HG02885 (cell line): ENCODE measurements at regions not wholly inside any gene's neighbourhood (a gene's known extent, or its start where the extent isn't known, plus 50 kb on each side); places are given as distances from the start of the nearest gene placed in this dataset.
"Not testable (repeated sequence)": the region's sequence is repeated elsewhere in the genome, so short reads cannot be mapped to it uniquely, and the experiment has no call there.

Experiments
- ATAC-seq: cut with Tn5 transposase; IDR thresholded peaks from one replicate; pipeline ENCODE4 v1.9.1; 2021; ENCODE audit warnings: mild to moderate bottlenecking; ENCODE audit not compliant: unreplicated experiment, poor library complexity

DNA sequence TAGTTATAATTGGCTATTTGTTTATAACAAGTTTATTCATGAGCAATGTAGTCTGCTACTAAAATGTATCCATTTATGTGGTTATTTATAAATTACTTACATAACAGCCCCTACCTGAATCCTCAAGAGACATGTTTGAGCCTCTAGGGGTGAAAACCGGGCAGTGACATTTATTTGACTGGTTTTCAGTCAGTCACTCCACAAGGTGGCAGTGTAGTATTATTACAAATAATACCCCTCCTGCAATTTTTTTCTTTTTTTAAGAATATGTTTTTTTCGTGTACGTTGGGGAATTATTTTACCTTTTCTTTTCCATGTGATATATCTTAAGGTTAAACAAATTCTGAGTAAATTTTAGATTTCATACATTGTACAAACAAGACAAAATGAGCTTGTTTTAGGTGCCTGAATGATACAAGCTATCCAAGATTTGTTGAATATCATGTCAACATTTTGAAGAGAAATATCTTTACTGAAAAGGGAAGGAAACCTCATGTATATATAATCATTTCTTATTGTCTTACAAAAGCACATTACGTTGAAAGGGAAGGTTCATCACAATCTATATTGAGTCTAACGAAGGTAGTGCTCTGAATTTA lies 598.7 kb upstream of the TECRL start:
- no peak for ATAC-seq

DNA sequence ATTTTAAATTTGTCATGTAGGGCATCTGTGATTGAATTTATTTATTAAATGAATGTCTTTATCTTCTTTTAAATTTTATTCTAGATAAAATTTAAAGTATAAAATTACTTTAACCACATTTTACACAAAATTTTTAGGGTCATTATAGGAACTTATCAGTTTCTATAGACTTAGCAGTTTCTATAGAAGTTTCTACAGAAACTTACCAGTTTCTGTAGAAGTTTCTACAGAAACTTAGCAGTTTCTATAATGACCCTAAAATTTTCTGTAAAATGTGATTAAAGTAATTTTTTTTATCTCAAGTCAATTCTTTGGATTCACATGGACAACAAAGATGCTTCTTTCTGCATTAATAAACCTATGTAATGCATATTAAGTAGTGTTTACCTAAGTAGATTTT lies 565.9 kb upstream of the TECRL start:
- no peak for ATAC-seq

DNA sequence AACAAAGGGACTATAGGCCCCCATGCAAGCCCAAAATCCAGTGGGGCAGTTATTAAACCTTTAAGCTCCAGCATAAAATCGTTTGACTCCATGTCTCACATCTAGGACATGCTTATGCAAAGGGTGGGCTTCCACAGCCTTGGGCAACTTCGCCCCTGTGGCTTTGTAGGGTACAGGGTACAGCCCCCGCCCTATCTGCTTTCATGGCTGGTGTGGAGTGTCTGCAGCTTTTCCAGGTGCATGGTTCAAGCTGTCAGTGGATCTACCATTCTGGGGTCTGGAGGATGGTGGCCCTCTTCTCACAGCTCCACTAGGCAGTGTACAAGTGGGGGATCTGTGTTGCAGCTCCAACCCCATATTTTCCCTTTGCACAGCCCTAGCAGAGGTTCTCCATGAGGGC lies 559.8 kb upstream of the TECRL start:
- ATAC-seq, result no peak

DNA sequence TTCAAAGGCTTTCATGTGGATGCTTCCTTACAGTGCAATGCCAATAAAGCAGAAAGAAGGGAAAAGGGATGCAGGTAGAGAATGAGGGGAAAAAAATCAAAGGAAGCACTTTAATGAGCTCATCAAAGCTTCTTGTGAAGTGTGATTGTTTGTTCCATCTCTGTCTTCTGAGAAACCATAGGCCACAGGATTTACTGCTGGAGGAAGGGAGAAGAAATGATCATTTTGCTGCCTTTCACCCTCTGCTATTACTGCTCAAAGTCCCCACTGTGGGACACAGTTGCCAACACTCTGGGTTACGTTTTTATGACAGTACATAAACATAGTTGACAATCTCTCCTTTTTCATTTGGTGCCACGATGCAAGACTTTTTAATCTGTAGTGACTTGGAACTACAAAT lies 558.0 kb upstream of the TECRL start:
- ATAC-seq, result no peak

DNA sequence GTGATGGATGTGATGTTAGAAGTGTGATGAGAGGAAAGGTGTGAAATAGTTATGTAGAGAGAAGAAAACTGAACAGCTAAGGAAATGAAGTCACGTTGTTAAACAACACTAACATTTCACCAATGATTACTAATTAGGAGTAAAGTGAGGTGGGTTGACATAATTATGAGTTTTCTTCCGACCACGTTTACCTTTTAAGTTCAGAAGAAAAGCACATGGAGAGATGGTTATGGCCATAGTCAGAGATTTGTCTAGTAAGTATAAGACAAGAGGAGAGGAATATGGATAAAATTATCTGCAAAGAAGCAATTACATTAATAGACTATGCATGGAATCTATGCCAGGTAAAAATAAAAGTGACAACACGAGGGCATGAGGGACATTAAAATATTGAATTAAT lies 551.3 kb upstream of the TECRL start:
- no peak for ATAC-seq

DNA sequence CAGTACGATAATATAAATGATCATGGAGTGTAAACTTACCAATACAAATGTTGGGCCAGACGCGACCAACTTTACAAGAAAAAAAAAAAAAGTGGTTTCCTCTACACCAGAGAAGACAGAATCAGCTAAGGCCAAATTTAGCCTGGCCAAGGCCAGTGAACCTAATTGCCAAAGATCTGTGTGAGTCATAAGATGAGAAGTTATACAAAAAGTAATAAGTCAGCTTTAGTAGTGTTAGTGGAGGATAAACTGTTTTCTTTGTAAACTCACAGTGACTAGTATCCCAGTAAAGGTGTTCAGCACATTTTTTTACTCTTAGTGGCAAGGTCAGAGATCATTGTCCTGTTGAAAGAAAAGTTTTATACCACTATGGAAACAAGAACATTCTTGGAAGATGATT lies 531.4 kb upstream of the TECRL start:
- ATAC-seq, result no peak

DNA sequence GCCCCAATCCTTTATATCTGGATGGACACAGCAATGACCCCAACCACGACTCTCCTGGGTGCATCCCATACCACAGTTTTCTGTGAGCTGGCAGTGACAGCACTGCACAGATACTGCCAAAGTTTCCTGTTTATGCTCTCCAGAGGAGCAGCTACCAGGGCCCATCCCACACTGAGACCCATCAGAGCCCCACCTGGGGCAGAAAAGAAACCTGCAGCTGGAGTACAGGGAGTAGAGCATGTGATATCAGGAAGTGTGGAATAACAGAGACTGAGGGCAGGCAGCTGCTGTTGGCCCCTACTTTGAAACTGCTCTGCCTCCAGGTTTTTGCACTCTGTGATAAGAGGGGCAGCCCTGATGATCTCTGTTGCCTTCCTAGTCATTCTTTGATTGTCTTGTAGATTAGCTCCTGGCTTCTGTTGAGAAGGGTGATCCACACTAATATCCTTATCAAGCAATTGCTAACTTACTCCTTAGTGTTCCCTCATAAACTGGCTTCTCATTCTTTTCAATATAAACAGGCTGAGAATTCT lies 526.3 kb upstream of the TECRL start:
- ATAC-seq, result no peak

DNA sequence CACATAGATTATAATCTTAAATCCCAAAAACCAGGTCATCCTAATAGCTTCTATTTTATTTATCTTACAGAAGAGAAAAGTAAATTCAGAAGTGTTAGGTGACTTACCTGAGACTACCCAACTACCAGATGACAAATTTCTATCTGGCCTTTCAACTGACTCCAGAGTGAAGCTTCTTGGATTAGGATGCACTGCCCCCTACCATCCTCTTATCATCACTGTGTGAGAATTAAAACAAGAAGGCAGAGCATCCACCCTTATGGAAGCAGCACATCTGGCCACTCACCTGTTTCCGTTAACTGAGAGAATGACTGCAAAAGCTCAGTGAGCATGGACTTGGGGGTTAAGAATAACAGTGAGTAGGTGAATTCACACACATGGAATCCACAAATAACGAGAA lies 502.6 kb upstream of the TECRL start:
- ATAC-seq, result no peak

DNA sequence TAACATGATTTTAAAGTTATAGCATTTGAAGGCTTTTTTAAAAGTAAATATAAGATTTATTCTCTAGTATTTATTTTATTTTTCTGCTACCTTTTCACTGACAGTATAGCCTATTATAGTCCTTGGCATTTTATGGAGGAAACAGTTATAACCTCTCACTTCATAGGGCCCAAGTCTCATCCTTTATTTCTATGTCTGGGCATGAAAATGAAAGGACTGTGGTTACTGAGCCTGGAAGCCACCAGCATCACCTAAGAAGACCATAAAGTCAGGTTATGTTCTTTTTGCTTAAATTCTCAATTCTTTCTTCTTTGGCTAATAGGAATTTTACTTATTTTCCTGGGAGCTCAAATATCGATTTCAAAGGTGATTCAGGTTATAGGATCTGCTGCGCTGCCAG lies 494.7 kb upstream of the TECRL start:
- ATAC-seq, result no peak

DNA sequence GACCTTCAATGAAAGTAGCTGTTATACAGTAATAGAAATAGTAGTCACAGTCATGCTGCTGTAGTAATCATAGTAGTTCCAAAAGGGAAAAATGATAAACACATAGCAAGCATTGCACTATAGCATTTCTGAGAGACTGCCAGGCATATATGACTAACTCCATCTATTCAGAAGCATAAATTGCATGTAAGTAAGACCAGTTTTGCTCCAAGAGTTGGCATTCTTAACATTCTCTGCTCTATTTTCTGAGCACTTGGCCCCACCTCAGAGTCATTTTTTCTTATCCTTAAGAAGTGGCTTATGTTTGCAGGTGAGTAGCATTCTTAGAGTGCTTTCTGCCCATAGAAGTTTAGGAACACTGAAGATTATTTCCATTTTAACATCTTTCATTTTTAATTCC lies 490.3 kb upstream of the TECRL start:
- ATAC-seq, result no peak

DNA sequence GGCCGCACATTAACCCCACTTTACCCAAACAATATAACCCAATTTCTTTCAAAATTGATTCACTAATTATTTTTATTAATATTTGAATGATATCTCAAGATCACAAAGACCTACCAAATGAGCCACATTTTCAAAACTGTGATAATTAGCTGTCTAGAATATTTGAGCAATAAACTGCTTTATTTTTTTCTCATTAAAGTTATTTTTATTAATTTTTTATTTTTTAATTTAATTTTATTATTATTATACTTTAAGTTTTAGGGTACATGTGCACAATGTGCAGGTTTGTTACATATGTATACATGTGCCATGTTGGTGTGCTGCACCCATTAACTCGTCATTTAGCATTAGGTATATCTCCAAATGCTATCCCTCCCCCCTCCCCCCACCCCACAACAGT lies 489.8 kb upstream of the TECRL start:
- not testable (repeated sequence) for ATAC-seq

DNA sequence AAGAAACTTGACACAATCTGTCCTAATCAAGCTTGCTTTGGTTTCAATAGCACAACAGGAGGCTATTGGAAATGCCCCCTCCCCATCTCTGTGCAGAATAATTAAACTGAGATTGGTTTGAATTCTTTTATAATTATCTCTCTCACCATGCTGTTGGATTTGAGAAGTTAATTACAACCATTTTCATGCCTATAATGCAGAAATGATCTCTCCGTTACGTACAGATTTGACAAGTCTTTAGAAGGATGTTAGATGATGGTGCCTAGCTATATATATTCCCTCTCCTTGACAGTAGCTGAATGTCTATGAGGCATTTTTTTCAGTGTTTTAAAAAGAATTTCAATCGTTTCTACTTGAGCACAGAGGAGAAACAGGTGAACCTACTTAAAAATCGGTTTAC lies 488.4 kb upstream of the TECRL start:
- ATAC-seq, result no peak

DNA sequence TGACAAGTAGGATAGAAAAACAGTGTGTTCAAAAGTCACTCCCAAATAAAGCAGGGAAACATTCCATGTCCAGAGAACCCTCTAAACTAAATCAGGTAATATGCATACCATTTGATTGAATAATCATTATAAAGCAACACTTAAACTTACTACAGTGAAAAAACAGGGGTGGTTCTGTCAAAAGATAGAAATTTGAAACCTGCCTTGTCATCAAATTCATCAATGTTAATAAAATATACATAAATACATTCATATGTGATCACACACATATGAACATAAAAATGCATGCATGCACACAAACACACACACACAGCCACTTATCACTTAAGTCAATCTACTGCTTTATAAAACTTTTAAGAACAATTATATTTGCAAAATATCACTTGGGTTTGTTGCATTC lies 485.8 kb upstream of the TECRL start:
- ATAC-seq, result no peak

DNA sequence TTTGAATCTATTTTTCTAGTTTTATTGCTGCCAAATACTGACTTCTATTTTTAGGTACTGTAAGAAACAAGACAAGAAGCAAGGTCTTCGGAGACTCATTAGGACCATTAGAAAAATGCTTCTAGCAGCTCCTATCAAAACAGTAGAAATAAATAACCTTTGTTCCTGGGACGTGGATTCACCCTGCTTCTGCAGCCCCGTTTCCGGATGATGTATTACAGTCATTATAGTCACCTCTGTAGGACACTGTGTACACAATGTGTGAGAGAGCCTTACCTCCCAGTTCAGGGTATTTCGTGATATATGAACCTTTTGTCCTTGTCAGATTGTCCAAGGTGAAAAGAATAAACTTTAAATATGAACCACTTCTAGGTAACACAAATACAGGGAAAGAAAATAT lies 484.0 kb upstream of the TECRL start:
- no peak for ATAC-seq

DNA sequence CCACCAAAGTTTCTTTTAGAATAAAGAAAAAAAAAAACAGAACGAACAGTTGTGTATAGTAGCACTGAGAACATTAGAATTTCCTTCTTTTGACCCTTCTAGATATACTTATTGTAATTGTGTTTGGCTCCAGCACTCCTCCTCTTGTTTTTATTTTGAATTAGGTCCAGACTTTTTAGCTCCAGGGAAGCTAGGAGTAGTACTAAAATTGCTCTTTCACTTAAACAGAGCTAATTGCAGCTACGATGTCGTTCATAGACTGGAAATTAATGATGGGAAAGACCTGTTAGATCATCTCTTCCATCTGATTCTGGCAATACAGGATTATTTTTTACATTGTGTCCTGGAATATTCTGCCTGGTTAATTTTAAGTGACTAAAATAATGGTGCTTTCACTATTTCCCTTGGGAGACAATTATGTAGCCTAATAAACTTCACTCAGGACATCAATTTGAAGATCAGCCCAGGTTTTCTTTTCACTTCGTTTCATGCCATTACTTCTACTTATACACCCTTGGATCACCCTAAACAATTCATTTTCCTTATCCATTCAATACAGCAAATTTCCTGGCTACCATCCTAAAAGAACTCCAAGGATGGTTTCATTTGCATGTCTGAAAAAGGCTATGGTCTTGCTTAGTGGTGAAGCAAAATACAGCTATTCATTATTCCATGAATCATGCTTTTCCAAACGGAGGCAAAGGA lies 480.8 kb upstream of the TECRL start:
- ATAC-seq, result no peak

DNA sequence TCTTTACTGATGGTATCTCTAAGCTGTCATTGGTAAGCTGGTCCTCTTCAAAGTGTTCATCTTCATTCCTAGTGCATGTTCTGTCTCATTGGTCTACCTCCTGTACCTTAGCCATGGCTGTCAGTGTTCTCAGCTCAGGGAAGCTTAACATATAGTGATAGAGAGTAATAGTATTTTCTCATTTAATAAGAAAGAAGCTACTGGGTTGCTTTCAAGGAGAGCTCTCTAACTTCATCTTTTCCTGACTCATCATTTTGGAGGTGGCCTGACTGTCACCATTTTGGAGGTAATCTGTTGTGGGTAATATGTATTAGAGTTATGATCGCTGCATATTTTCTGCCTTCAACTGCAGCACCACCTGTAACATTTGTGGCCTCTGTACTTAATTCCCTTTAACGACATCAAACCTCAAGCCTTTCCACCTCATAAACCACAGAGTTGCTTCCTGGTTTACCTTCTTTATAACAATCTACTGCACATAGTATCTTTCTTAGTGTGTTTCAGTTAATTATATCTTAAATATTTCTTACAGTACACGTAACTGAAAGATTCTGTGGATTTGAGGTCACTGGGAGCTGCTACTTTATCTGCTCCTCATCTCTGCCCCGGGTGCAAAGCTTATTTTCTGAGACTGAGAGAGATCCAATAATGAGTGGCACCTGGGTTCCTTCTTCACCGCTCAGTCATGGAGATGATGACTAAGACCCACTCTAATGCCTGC lies 474.0 kb upstream of the TECRL start:
- ATAC-seq, result no peak

DNA sequence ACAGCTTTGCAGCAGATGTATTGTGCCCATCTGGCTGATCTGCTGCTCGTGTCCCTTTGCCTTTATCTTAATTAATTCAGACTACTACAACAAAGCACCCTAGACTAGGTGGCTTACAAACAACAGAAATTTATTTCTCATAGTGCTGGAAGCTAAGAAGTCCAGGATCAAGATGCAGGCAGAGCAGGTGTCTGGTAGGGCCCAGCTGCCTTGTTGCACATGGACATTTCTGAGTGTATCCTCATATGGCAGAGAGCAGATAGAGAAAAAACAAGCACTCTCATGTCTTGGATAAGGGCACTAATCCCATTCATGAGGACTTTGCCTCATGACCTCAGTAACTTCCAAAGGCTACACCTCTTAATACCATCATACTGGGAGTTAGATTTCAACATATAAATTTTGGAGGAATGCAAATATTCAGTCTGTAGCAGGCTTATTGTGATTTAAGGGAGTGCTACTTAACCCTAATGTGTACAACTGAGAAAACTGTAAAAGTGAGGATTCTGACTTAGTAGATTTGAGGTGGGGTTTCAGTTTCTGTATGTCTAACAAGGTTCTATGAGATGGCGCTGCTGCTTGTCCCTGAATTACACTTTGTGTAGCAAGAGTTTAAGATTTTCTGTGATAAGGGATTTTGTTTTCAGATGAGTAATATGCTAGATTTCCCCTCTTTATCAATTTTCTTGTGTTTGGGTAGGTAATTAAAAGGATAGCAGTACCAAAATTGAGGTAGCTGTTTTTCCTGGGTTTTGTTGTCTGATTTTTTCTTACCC lies 473.2 kb upstream of the TECRL start:
- ATAC-seq, result no peak

DNA sequence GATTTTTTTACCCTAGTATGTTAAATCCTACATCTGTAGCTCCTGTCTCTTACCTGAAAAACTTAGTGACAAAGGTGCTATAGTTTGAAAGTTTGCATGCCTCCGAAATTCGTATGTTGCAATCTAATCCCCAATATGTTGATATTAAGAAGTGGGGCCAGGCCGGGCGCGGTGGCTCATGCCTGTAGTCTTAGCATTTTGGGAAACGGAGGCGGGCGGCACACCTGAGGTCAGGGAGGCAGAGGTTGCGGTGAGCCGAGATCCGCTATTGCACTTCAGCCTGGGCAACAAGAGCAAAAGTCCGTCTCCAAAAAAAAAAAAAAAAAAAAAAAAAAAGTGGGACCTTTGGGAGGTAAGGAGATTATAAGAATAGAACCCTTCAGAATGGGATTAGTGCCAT lies 471.3 kb upstream of the TECRL start:
- no peak for ATAC-seq

DNA sequence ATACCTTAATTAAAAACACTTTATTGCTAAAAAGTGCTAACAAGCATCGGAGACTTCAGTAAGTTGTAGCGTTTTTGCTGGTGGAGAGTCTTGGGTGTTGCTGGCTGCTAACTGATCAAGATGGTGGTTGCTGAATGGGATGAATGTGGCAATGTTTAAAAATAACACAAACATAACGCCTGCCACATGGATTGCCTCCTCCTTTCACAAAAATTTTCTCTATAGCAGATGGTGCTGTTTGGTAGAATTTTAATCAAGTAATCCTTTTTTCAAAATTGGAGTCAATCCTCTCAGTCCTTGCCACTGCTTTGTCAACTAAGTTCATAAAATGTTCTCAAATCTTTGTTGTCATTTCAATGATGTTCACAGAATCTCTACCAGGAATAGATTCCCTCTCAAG lies 466.8 kb upstream of the TECRL start:
- ATAC-seq, result no peak

DNA sequence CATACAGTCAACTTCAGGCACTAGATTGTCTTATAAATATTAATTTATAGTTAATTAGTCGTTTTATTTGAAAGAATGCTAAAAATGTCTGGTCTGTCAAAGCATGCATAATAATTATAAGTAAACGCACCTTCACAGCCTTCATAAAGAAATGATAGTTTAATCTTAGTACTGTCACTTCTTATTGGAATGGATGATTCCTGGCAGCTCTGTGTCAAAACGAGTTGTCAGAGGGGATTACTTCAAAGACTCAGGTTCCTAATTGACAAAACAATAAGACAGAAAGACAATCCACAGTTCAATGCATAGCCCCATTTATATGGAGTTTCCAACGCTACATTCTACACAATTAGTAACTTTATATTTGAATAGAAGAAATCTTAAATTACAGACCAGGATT lies 461.3 kb upstream of the TECRL start:
- no peak for ATAC-seq

DNA sequence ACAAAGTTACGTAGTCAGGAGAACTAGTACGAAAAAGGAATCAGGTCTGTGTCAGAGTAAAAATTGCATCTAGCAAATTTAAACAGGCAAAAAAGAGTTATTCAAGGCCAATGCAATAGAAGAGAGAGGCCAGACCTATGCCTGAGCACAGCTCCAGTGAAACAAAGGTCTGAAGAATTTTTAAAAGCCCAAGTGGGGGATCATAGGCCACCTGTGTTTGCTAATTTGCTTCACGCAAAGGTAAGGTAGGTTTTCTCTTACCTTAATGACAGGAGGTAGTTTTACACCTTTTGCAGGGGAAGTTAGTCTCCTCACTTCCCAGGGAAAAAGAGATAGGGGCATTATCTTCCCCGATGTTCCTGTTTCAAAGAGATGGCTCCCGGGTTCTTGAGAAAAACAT lies 448.6 kb upstream of the TECRL start:
- ATAC-seq, result no peak
